ENCODE measurements at regions not wholly inside any gene's neighbourhood (a gene's known extent, or its start where the extent isn't known, plus 50 kb on each side); places are given as distances from the start of the nearest gene placed in this dataset.

GRCh38 chr12:94750864-94751263 is 100.5 kb upstream of the TMCC3 start:
- DNase-seq (ENCODE audit: low spot score) = no peak

GRCh38 chr12:94749890-94750289 is 99.5 kb upstream of the TMCC3 start:
- no peak for DNase-seq (ENCODE audit: low spot score)

- no peak for DNase-seq (ENCODE audit: low spot score)
These were observed 99.1 kb upstream of the TMCC3 start for GRCh38 chr12:94749455-94749854.

GRCh38 chr12:94748726-94749421 is 98.5 kb upstream of the TMCC3 start:
- no peak for DNase-seq (ENCODE audit: low spot score)

GRCh38 chr12:94745562-94745961 is 95.2 kb upstream of the TMCC3 start:
- no peak for DNase-seq (ENCODE audit: low spot score)

- no peak for DNase-seq (ENCODE audit: low spot score)
These were observed 92.8 kb upstream of the TMCC3 start for GRCh38 chr12:94743174-94743573.

- DNase-seq (ENCODE audit: low spot score) = peak; percentile 36
These were observed 90.4 kb upstream of the TMCC3 start for GRCh38 chr12:94740601-94741362.

GRCh38 chr12:94736820-94737219 is 86.5 kb upstream of the TMCC3 start:
- DNase-seq (ENCODE audit: low spot score) = no peak

GRCh38 chr12:94736004-94736403 is 85.6 kb upstream of the TMCC3 start:
- no peak for DNase-seq (ENCODE audit: low spot score)

GRCh38 chr12:94733727-94734126 is 83.4 kb upstream of the TMCC3 start:
- DNase-seq (ENCODE audit: low spot score) = no peak

- no peak for DNase-seq (ENCODE audit: low spot score)
These were observed 82.1 kb upstream of the TMCC3 start for GRCh38 chr12:94732367-94732990.

- no peak for DNase-seq (ENCODE audit: low spot score)
These were observed 81.5 kb upstream of the TMCC3 start for GRCh38 chr12:94731733-94732360.

GRCh38 chr12:94730847-94731246 is 80.5 kb upstream of the TMCC3 start:
- no peak for DNase-seq (ENCODE audit: low spot score)

GRCh38 chr12:94726236-94726835 is 76.0 kb upstream of the TMCC3 start:
- DNase-seq (ENCODE audit: low spot score) = no peak

GRCh38 chr12:94725375-94726168 is 75.2 kb upstream of the TMCC3 start:
- peak; percentile 41 for DNase-seq (ENCODE audit: low spot score)

GRCh38 chr12:94722664-94723063 is 72.3 kb upstream of the TMCC3 start:
- no peak for DNase-seq (ENCODE audit: low spot score)

- DNase-seq (ENCODE audit: low spot score) = no peak
These were observed 70.8 kb upstream of the TMCC3 start for GRCh38 chr12:94721173-94721572.

GRCh38 chr12:94718114-94718513 is 67.8 kb upstream of the TMCC3 start:
- peak; percentile 30 for DNase-seq (ENCODE audit: low spot score)

GRCh38 chr12:94717656-94718055 is 67.3 kb upstream of the TMCC3 start:
- no peak for DNase-seq (ENCODE audit: low spot score)

- no peak for DNase-seq (ENCODE audit: low spot score)
These were observed 66.8 kb upstream of the TMCC3 start for GRCh38 chr12:94717108-94717507.

GRCh38 chr12:94716339-94716738 is 66.0 kb upstream of the TMCC3 start:
- no peak for DNase-seq (ENCODE audit: low spot score)
